Thoracic aorta (tissue), 2 donors: ENCODE measurements at regions not wholly inside any gene's neighbourhood (a gene's known extent, or its start where the extent isn't known, plus 50 kb on each side); places are given as distances from the start of the nearest gene placed in this dataset.

Source experiments
- ATAC-seq: fragments of 150-250 bp; one replicate; pipeline ENCODE4 v1.8.0; 2017; ENCODE audit warnings: low read depth; ENCODE audit not compliant: insufficient number of reproducible peaks, low FRiP score
- DNase-seq: peaks from one replicate; pipeline ENCODE4 v3.0.0-alpha.2; 2020; ENCODE audit warnings: low spot score
- H3K27ac ChIP-seq, 2 donors: fragments of 200-600 bp; sonication (generic); 1 replicate in 1 of 2; 2 replicates in 1 of 2; pipeline ENCODE4 v1.5.1; 2016; ENCODE audit warnings: mild to moderate bottlenecking in 2 of 2, moderate library complexity in 2 of 2
- H3K27me3 ChIP-seq: fragments of 200-600 bp; sonication (generic); replicated peaks from 2 replicates; pipeline ENCODE4 v1.6.0; 2016; ENCODE audit warnings: mild to moderate bottlenecking; ENCODE audit not compliant: insufficient read depth
- H3K36me3 ChIP-seq: fragments of 200-600 bp; sonication (generic); one replicate; pipeline ENCODE4 v1.5.1; 2016
- H3K4me1 ChIP-seq, 2 donors: fragments of 200-600 bp; sonication (generic); 1 replicate in 1 of 2; 2 replicates in 1 of 2; pipeline versions ENCODE4 v1.5.1 to v1.6.0; 2016; ENCODE audit warnings: low read depth in 2 of 2, mild to moderate bottlenecking in 1 of 2; ENCODE audit not compliant: control insufficient read depth in 1 of 2
- H3K4me3 ChIP-seq: fragments of 200-600 bp; sonication (generic); 2 replicates; pipeline ENCODE4 v1.5.1; 2016; ENCODE audit warnings: mild to moderate bottlenecking
- H3K9me3 ChIP-seq: fragments of 200-600 bp; sonication (generic); 2 replicates; pipeline ENCODE4 v1.5.1; 2016
- TF ChIP-seq, protein P1 (sequence below): fragments of 200-600 bp; sonication (generic); IDR thresholded peaks from one replicate; pipeline ENCODE4 v1.5.1; 2019; ENCODE audit warnings: antibody characterized with exemption

DNA sequence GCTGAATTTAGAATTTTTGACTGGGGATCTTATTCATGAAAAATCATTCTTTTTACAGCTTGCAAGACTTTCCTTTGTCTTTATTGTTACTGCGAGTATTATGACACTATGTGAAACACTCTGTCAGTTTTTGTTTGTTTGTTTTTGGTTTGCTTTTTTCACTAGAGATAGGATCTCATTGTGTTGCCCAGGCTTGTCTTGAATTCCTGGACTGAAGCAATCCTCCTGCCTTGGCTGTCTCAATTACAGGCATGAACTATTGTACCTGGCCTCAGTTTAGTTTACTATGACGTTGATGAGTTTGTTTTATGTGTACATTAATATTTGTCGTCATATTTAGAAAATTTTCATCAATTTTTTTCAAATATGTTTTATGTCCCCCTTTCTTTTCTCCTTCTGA lies 1030.0 kb upstream of the PRR20A start:
- Histone ChIP-seq H3K4me3 (no peak overlapping the region), H3K27me3 (no peaks in the 10 kb centered on the region), H3K4me1 (no peaks in the 10 kb centered on the region), H3K27ac (no peak overlapping the region), H3K9me3 (no peaks in the 10 kb centered on the region), H3K36me3 (no peaks in the 10 kb centered on the region)
- TF ChIP-seq, protein P1, sequence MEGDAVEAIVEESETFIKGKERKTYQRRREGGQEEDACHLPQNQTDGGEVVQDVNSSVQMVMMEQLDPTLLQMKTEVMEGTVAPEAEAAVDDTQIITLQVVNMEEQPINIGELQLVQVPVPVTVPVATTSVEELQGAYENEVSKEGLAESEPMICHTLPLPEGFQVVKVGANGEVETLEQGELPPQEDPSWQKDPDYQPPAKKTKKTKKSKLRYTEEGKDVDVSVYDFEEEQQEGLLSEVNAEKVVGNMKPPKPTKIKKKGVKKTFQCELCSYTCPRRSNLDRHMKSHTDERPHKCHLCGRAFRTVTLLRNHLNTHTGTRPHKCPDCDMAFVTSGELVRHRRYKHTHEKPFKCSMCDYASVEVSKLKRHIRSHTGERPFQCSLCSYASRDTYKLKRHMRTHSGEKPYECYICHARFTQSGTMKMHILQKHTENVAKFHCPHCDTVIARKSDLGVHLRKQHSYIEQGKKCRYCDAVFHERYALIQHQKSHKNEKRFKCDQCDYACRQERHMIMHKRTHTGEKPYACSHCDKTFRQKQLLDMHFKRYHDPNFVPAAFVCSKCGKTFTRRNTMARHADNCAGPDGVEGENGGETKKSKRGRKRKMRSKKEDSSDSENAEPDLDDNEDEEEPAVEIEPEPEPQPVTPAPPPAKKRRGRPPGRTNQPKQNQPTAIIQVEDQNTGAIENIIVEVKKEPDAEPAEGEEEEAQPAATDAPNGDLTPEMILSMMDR = no peak
- DNase-seq = no peak
- ATAC-seq = no peak

DNA sequence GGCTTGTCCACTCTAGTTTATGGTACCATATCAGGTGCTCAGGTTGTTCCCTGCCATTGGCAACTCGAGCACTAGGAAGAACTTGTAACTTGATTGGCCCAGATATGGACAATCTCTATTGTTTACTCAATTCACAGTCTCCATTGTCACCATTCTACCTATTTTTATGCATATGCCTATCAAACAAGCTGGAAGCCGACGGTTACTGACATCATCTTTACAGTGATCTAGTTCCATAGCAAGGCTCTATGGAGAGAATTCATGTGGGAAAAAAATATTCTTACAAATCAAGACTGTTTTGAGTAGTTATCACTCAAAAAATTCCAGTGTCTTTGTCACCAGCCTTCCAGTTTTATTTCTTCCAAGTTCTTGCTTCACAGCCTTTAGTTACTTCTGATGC lies 1006.2 kb upstream of the PRR20A start:
- no peak overlapping the region for H3K27ac ChIP-seq
- no peaks in the 10 kb centered on the region for H3K36me3 ChIP-seq
- no peak overlapping the region for H3K4me3 ChIP-seq
- TF ChIP-seq, protein P1 = no peak
- no peak for DNase-seq
- no peaks in the 10 kb centered on the region for H3K9me3 ChIP-seq
- H3K4me1 ChIP-seq = no peaks in the 10 kb centered on the region
- no peaks in the 10 kb centered on the region for H3K27me3 ChIP-seq
- ATAC-seq = no peak

DNA sequence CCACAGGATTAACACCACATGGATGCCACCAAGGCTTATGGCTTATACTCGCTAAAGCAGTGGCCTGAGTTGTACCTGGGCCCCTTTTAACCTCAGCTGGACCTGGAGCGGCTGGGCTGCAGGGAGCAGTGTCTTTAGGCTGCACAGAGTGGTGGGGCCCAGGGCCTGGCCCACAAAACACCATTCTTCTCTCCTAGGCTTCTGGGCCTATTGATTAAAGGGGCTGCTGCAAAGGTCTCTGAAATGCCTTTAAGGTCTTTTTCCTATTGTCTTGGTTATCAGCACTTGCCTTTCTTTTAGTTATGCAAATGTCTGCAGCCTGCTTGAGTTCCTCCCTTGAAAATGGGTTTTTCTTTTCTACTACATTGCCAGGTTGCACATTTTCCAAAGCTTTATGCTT lies 973.9 kb upstream of the PRR20A start:
- Histone ChIP-seq H3K27ac (no peak overlapping the region), H3K4me1 (no peaks in the 10 kb centered on the region), H3K36me3 (no peaks in the 10 kb centered on the region), H3K4me3 (no peak overlapping the region), H3K9me3 (no peaks in the 10 kb centered on the region), H3K27me3 (no peaks in the 10 kb centered on the region)
- TF ChIP-seq, protein P1 = no peak
- ATAC-seq = no peak
- DNase-seq = no peak

DNA sequence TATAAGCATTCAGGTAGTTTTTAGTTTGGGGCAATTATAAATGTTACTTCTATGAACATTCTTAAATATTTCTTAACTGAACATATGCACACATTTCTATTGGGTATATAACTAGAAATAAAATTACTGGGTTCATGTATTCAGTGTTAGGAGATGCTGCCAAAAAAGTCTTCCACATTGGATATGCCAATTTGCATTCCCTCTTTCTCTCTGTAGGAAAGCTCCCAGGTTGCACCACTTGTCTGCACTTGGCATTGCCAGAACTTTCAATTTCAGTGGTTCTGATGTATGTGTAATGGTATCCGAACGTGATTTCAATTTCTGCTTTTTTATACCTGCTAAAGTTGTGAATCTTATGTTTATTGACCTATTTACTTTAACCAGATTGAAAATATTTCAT lies 972.1 kb upstream of the PRR20A start:
- Histone ChIP-seq H3K9me3 (no peaks in the 10 kb centered on the region), H3K27me3 (no peaks in the 10 kb centered on the region), H3K4me1 (no peaks in the 10 kb centered on the region), H3K36me3 (no peaks in the 10 kb centered on the region), H3K4me3 (no peak overlapping the region), H3K27ac (no peak overlapping the region)
- TF ChIP-seq, protein P1 = no peak
- DNase-seq (no peak), ATAC-seq (no peak)

DNA sequence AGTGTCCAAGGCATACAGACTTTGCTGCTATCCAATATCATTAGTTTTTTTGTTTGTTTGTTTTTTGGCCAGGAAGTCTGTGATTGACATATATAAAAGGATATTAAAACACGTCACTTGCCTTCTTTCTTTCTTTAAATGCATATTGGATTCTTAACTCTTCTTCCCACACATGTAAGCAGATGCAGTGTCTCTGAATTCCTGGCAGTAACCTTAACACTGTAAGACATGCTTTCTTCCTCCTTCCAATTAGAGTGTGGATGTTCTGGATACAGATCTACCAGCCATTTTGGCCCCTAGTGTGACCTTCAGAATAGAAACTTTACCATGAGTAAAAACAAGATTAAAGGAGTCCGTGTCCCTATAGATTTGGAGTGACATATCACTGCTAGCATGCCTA lies 967.4 kb upstream of the PRR20A start:
- Histone ChIP-seq H3K27me3 (no peaks in the 10 kb centered on the region), H3K4me3 (no peak overlapping the region), H3K36me3 (no peaks in the 10 kb centered on the region), H3K4me1 (no peaks in the 10 kb centered on the region), H3K9me3 (no peaks in the 10 kb centered on the region), H3K27ac (no peak overlapping the region)
- DNase-seq = no peak
- TF ChIP-seq, protein P1 = no peak
- no peak for ATAC-seq
